ENCODE measurements at regions not wholly inside any gene's neighbourhood (a gene's known extent, or its start where the extent isn't known, plus 50 kb on each side); places are given as distances from the start of the nearest gene placed in this dataset.

DNA sequence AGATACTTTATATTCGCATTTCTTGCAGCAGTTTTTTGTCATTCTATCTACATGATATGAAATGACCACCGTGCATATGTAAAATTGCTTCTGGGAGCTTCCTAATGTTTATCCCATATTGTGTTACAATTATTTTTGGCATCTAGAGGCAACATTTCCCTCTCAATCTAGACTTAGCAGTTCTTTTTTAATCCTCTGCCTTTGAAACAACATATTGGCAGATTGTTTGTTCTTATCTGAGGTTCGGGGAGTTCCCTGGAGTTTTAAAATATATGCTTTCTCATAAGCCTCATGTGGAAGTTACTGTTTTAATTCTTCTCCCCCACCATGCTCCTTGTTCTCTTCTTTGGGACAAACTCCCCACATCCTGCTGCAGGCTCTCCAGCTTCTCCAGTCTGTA is 130.1 kb upstream of the SLC10A2 start:
- no peak overlapping the region for H3K9ac ChIP-seq (ENCODE audit: low read length)
- no TSS peak for BruUV-seq (replicated peaks)
- ChIA-PET CTCF (no interaction called here), POLR2A (no interaction called here), RAD21 (ENCODE audit: low non-redundant PET in 1 of 2, low total read pairs in 2 of 2, uncharacterized antibody in 2 of 2, unreplicated experiment in 2 of 2) (no interaction called here)
- H4K20me1 ChIP-seq (ENCODE audit: insufficient read depth): no peaks in the 10 kb centered on the region
- no peak for ATAC-seq
- no peaks in the 10 kb centered on the region for H3K4me1 ChIP-seq (ENCODE audit: control insufficient read depth in 1 of 2, insufficient read depth in 2 of 2, low read length in 2 of 2)
- H3K36me3 ChIP-seq (ENCODE audit: control insufficient read depth in 1 of 2, insufficient read depth in 2 of 2, low read length in 2 of 2): no peaks in the 10 kb centered on the region
- no peak overlapping the region for H3K27ac ChIP-seq (ENCODE audit: low read depth, low read length)
- TF ChIP-seq FOSL1 (IDR thresholded peaks at IDR 0.05; ENCODE audit: low read depth): no peak
- no peak for TF ChIP-seq SP1 (IDR thresholded peaks at IDR 0.05; ENCODE audit: low read depth)
- no peak for TF ChIP-seq CBX3 (IDR thresholded peaks at IDR 0.05; ENCODE audit: low read depth)
- no peak for TF ChIP-seq SRF (IDR thresholded peaks at IDR 0.05; ENCODE audit: low read depth)
- TF ChIP-seq, protein P1, sequence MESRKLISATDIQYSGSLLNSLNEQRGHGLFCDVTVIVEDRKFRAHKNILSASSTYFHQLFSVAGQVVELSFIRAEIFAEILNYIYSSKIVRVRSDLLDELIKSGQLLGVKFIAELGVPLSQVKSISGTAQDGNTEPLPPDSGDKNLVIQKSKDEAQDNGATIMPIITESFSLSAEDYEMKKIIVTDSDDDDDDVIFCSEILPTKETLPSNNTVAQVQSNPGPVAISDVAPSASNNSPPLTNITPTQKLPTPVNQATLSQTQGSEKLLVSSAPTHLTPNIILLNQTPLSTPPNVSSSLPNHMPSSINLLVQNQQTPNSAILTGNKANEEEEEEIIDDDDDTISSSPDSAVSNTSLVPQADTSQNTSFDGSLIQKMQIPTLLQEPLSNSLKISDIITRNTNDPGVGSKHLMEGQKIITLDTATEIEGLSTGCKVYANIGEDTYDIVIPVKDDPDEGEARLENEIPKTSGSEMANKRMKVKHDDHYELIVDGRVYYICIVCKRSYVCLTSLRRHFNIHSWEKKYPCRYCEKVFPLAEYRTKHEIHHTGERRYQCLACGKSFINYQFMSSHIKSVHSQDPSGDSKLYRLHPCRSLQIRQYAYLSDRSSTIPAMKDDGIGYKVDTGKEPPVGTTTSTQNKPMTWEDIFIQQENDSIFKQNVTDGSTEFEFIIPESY (IDR thresholded peaks at IDR 0.05; ENCODE audit: extremely low read depth, insufficient replicate concordance, low read length): no peak
- TF ChIP-seq SIN3A (IDR thresholded peaks at IDR 0.05; ENCODE audit: low read depth): no peak
- TF ChIP-seq CEBPB (IDR thresholded peaks at IDR 0.05; ENCODE audit: low read depth): no peak
- no peak for TF ChIP-seq EZH2phosphoT487 (IDR thresholded peaks at IDR 0.05; ENCODE audit: borderline replicate concordance)
- TF ChIP-seq YY1 (IDR thresholded peaks at IDR 0.05; ENCODE audit: extremely low read depth, insufficient replicate concordance, low read depth, low read length): no peak
- no peak for TF ChIP-seq ELF1 (IDR thresholded peaks at IDR 0.05; ENCODE audit: borderline replicate concordance, low read depth)
- TF ChIP-seq POLR2A (IDR thresholded peaks at IDR 0.05; ENCODE audit: borderline replicate concordance, extremely low read depth, insufficient read depth, insufficient read length): no peak
- TF ChIP-seq POLR2AphosphoS5 (IDR thresholded peaks at IDR 0.05; ENCODE audit: low read depth, low read length): no peak
- no peak for TF ChIP-seq EZH2 (IDR thresholded peaks at IDR 0.05)
- no peak for TF ChIP-seq ZFX (IDR thresholded peaks at IDR 0.05)
- TF ChIP-seq, protein P2, sequence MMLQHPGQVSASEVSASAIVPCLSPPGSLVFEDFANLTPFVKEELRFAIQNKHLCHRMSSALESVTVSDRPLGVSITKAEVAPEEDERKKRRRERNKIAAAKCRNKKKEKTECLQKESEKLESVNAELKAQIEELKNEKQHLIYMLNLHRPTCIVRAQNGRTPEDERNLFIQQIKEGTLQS (IDR thresholded peaks at IDR 0.05): no peak
- TF ChIP-seq, protein P3, sequence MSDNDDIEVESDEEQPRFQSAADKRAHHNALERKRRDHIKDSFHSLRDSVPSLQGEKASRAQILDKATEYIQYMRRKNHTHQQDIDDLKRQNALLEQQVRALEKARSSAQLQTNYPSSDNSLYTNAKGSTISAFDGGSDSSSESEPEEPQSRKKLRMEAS (IDR thresholded peaks at IDR 0.05): no peak
- no peak for TF ChIP-seq EGR1 (IDR thresholded peaks at IDR 0.05; ENCODE audit: low read depth)
- TF ChIP-seq, protein P4, sequence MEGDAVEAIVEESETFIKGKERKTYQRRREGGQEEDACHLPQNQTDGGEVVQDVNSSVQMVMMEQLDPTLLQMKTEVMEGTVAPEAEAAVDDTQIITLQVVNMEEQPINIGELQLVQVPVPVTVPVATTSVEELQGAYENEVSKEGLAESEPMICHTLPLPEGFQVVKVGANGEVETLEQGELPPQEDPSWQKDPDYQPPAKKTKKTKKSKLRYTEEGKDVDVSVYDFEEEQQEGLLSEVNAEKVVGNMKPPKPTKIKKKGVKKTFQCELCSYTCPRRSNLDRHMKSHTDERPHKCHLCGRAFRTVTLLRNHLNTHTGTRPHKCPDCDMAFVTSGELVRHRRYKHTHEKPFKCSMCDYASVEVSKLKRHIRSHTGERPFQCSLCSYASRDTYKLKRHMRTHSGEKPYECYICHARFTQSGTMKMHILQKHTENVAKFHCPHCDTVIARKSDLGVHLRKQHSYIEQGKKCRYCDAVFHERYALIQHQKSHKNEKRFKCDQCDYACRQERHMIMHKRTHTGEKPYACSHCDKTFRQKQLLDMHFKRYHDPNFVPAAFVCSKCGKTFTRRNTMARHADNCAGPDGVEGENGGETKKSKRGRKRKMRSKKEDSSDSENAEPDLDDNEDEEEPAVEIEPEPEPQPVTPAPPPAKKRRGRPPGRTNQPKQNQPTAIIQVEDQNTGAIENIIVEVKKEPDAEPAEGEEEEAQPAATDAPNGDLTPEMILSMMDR (IDR thresholded peaks at IDR 0.05 in 2 of 3, conservative IDR thresholded peaks at IDR 0.05 in 1 of 3; ENCODE audit: borderline replicate concordance in 1 of 3, insufficient read depth in 1 of 3, low read depth in 2 of 3, low read length in 2 of 3): no peak
- TF ChIP-seq ZNF274 (IDR thresholded peaks at IDR 0.05; ENCODE audit: low read depth, low read length): no peak
- no peak for TF ChIP-seq TCF7L2 (IDR thresholded peaks at IDR 0.05; ENCODE audit: borderline replicate concordance, extremely low read depth, insufficient read depth, insufficient read length)
- no peak overlapping the region for H3K4me3 ChIP-seq (replicated peaks in 1 of 2; ENCODE audit: low read depth in 1 of 2, low read length in 2 of 2)
- intact Hi-C loops (cut with micrococcal nuclease): no loop called here
- no peaks in the 10 kb centered on the region for H3K79me2 ChIP-seq (ENCODE audit: insufficient read depth, low read length)
- H3K4me2 ChIP-seq (ENCODE audit: low read length): no peak overlapping the region
- DNase-seq (ENCODE audit: low read depth, low spot score): no peak
- H2AFZ ChIP-seq (ENCODE audit: low read depth, low read length, poor library complexity, severe bottlenecking): no peak overlapping the region
- H3K27me3 ChIP-seq (ENCODE audit: insufficient read depth, low read length): no peaks in the 10 kb centered on the region
- H3K9me2 ChIP-seq (ENCODE audit: insufficient read depth): no peaks in the 10 kb centered on the region
- H3K9me3 ChIP-seq (ENCODE audit: control insufficient read depth in 1 of 2, insufficient read depth in 1 of 2, low read depth in 1 of 2, low read length in 2 of 2): no peaks in the 10 kb centered on the region

Measured in HCT116 (cell line).